ENCODE measurements at regions not wholly inside any gene's neighbourhood (a gene's known extent, or its start where the extent isn't known, plus 50 kb on each side); places are given as distances from the start of the nearest gene placed in this dataset.

DNA sequence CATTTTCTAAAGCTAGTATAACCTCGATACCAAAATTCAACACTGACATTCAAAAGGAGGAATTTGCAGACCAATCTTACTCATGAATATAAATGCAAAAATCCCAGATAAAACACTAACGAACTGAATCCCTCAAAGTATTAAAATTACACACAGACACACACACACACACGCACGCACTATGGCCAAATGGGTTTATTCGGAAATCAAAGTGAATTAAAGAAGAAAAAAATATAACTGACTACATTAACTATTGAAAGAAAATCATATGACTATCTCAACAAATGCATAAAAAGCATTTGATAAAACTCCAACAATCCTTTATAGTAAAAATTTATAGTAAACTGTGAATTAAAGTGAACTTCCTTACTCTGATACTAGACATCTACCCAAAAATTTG is 97.9 kb upstream of the HNRNPA3 start:
- Histone ChIP-seq H3K9ac (ENCODE audit: low read depth in 1 of 2, low read length in 2 of 2) (no peak overlapping the region), H3K4me3 (ENCODE audit: low read depth in 1 of 3, low read length in 3 of 3) (no peak overlapping the region), H3K4me1 (ENCODE audit: control insufficient read depth in 4 of 4, insufficient read depth in 4 of 4, low read length in 3 of 4) (no peaks in the 10 kb centered on the region), H3K36me3 (ENCODE audit: control insufficient read depth in 4 of 4, insufficient read depth in 3 of 4, low read depth in 1 of 4, low read length in 3 of 4) (no peaks in the 10 kb centered on the region), H3K27me3 (ENCODE audit: control insufficient read depth in 4 of 4, insufficient read depth in 4 of 4, low read length in 3 of 4) (peaks cover 0 to 2% (median 0%) of the 10 kb centered on the region in 4 donors), H3K27ac (ENCODE audit: low read depth in 1 of 2, low read length in 2 of 2) (no peak overlapping the region), H3K9me3 (ENCODE audit: control insufficient read depth in 4 of 4, low read length in 3 of 4) (no peaks in the 10 kb centered on the region)
- TF ChIP-seq RXRA (IDR thresholded peaks at IDR 0.05) (no peak), JUND (IDR thresholded peaks at IDR 0.05) (no peak), SP1 (IDR thresholded peaks at IDR 0.05) (no peak), FOXA2 (IDR thresholded peaks at IDR 0.05) (no peak), RAD21 (IDR thresholded peaks at IDR 0.05) (no peak), HNF4A (conservative IDR thresholded peaks at IDR 0.05) (no peak), GABPA (IDR thresholded peaks at IDR 0.05 in 1 of 2, conservative IDR thresholded peaks at IDR 0.05 in 1 of 2) (no peak), HNF4G (IDR thresholded peaks at IDR 0.05) (no peak), YY1 (IDR thresholded peaks at IDR 0.05) (no peak), FOXA1 (IDR thresholded peaks at IDR 0.05) (no peak), EGR1 (IDR thresholded peaks at IDR 0.05; ENCODE audit: low read depth in 2 of 2) (no peak), REST (IDR thresholded peaks at IDR 0.05) (no peak), TAF1 (conservative IDR thresholded peaks at IDR 0.05) (no peak)
- TF ChIP-seq, protein P1, sequence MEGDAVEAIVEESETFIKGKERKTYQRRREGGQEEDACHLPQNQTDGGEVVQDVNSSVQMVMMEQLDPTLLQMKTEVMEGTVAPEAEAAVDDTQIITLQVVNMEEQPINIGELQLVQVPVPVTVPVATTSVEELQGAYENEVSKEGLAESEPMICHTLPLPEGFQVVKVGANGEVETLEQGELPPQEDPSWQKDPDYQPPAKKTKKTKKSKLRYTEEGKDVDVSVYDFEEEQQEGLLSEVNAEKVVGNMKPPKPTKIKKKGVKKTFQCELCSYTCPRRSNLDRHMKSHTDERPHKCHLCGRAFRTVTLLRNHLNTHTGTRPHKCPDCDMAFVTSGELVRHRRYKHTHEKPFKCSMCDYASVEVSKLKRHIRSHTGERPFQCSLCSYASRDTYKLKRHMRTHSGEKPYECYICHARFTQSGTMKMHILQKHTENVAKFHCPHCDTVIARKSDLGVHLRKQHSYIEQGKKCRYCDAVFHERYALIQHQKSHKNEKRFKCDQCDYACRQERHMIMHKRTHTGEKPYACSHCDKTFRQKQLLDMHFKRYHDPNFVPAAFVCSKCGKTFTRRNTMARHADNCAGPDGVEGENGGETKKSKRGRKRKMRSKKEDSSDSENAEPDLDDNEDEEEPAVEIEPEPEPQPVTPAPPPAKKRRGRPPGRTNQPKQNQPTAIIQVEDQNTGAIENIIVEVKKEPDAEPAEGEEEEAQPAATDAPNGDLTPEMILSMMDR (IDR thresholded peaks at IDR 0.05; ENCODE audit: low read depth, low read length, missing input control) = no peak
- TF ChIP-seq, protein P2, sequence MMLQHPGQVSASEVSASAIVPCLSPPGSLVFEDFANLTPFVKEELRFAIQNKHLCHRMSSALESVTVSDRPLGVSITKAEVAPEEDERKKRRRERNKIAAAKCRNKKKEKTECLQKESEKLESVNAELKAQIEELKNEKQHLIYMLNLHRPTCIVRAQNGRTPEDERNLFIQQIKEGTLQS (IDR thresholded peaks at IDR 0.05) = no peak
- TF ChIP-seq, protein P3, sequence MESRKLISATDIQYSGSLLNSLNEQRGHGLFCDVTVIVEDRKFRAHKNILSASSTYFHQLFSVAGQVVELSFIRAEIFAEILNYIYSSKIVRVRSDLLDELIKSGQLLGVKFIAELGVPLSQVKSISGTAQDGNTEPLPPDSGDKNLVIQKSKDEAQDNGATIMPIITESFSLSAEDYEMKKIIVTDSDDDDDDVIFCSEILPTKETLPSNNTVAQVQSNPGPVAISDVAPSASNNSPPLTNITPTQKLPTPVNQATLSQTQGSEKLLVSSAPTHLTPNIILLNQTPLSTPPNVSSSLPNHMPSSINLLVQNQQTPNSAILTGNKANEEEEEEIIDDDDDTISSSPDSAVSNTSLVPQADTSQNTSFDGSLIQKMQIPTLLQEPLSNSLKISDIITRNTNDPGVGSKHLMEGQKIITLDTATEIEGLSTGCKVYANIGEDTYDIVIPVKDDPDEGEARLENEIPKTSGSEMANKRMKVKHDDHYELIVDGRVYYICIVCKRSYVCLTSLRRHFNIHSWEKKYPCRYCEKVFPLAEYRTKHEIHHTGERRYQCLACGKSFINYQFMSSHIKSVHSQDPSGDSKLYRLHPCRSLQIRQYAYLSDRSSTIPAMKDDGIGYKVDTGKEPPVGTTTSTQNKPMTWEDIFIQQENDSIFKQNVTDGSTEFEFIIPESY (IDR thresholded peaks at IDR 0.05) = no peak
- WGBS = 88% methylated on average over 5 of the region's 5 CpGs
- no peak for DNase-seq (ENCODE audit: low spot score)

- Histone ChIP-seq H3K36me3 (ENCODE audit: control insufficient read depth in 4 of 4, insufficient read depth in 3 of 4, low read depth in 1 of 4, low read length in 3 of 4) (no peaks in the 10 kb centered on the region), H3K27ac (ENCODE audit: low read depth in 1 of 2, low read length in 2 of 2) (no peak overlapping the region), H3K9me3 (ENCODE audit: control insufficient read depth in 4 of 4, low read length in 3 of 4) (no peaks in the 10 kb centered on the region), H3K27me3 (ENCODE audit: control insufficient read depth in 4 of 4, insufficient read depth in 4 of 4, low read length in 3 of 4) (peaks cover 0 to 5% (median 0%) of the 10 kb centered on the region in 4 donors), H3K4me1 (ENCODE audit: control insufficient read depth in 4 of 4, insufficient read depth in 4 of 4, low read length in 3 of 4) (no peaks in the 10 kb centered on the region), H3K9ac (ENCODE audit: low read depth in 1 of 2, low read length in 2 of 2) (no peak overlapping the region), H3K4me3 (ENCODE audit: low read depth in 1 of 3, low read length in 3 of 3) (no peak overlapping the region)
- WGBS = 95% methylated on average over 3 of the region's 3 CpGs
- no peak for TF ChIP-seq JUND (IDR thresholded peaks at IDR 0.05)
- no peak for TF ChIP-seq REST (IDR thresholded peaks at IDR 0.05)
- no peak for TF ChIP-seq RXRA (IDR thresholded peaks at IDR 0.05)
- TF ChIP-seq RAD21 (IDR thresholded peaks at IDR 0.05) = no peak
- no peak for TF ChIP-seq SP1 (IDR thresholded peaks at IDR 0.05)
- TF ChIP-seq, protein P3 (IDR thresholded peaks at IDR 0.05) = no peak
- DNase-seq (ENCODE audit: low spot score) = no peak
Measured at GRCh38 chr2:177117755-177118154, 94.8 kb upstream of the HNRNPA3 start.
